Brain microvascular endothelial cell (primary cell): ENCODE measurements at regions not wholly inside any gene's neighbourhood (a gene's known extent, or its start where the extent isn't known, plus 50 kb on each side); places are given as distances from the start of the nearest gene placed in this dataset.

ENCODE experiments used
- DNase-seq: peaks from one replicate; pipeline ENCODE4 v3.0.0-alpha.2; 2020
- H3K27ac ChIP-seq: fragments of 250-450 bp; sonication (Bioruptor Pico); 2 replicates; pipeline ENCODE4 v1.5.1; 2020; ENCODE audit warnings: mild to moderate bottlenecking, moderate library complexity
- H3K27me3 ChIP-seq: fragments of 250-450 bp; sonication (Bioruptor Pico); replicated peaks from 2 replicates; pipeline ENCODE4 v1.5.1; 2020; ENCODE audit warnings: mild to moderate bottlenecking
- H3K36me3 ChIP-seq: fragments of 250-450 bp; sonication (Bioruptor Pico); replicated peaks from 2 replicates; pipeline ENCODE4 v1.5.1; 2020; ENCODE audit warnings: mild to moderate bottlenecking
- H3K4me3 ChIP-seq: 2 replicates; pipeline ENCODE4 v1.5.1; 2011; ENCODE audit warnings: low read depth, mild to moderate bottlenecking, control low read depth, low read length, moderate library complexity
- in situ Hi-C: cut with HindIII; loops from 2 replicates; pipeline ENCODE4 v1.10.0; 2017; ENCODE audit warnings: low sequenced_read_pairs, low pct_ligation_motif_present
- TF ChIP-seq, protein P1 (sequence below): IDR thresholded peaks from 2 replicates; pipeline ENCODE4 v1.5.1; 2011; ENCODE audit warnings: low read depth, mild to moderate bottlenecking, moderate library complexity, low read length, control low read depth, inconsistent platforms; ENCODE audit errors: missing control alignments

DNA sequence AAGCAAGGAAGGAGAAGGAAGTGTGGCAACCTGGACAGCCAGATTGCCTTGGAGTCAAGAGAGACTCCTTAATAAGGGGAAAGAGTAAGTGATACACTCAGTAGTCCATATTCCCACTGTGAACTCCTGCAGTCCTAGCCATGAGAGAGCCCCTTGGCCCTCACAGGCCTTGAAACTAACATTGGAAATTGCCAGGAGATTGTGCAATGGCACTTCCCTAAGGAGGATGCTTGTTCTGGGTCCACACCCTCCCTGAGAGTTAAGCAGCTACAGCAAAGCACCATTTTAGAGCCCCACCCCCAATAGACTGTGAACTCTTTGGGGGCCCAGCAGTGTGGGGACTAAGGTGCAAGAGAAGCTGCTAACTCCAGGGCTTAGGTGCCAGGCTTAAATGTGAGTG lies 367.7 kb upstream of the CAMK1G start:
- no peak overlapping the region for H3K4me3 ChIP-seq
- H3K27ac ChIP-seq: no peak overlapping the region
- TF ChIP-seq, protein P1, sequence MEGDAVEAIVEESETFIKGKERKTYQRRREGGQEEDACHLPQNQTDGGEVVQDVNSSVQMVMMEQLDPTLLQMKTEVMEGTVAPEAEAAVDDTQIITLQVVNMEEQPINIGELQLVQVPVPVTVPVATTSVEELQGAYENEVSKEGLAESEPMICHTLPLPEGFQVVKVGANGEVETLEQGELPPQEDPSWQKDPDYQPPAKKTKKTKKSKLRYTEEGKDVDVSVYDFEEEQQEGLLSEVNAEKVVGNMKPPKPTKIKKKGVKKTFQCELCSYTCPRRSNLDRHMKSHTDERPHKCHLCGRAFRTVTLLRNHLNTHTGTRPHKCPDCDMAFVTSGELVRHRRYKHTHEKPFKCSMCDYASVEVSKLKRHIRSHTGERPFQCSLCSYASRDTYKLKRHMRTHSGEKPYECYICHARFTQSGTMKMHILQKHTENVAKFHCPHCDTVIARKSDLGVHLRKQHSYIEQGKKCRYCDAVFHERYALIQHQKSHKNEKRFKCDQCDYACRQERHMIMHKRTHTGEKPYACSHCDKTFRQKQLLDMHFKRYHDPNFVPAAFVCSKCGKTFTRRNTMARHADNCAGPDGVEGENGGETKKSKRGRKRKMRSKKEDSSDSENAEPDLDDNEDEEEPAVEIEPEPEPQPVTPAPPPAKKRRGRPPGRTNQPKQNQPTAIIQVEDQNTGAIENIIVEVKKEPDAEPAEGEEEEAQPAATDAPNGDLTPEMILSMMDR: no peak
- in situ Hi-C loops: no loop called here
- H3K27me3 ChIP-seq: no peaks in the 10 kb centered on the region
- DNase-seq: no peak
- H3K36me3 ChIP-seq: no peaks in the 10 kb centered on the region

DNA sequence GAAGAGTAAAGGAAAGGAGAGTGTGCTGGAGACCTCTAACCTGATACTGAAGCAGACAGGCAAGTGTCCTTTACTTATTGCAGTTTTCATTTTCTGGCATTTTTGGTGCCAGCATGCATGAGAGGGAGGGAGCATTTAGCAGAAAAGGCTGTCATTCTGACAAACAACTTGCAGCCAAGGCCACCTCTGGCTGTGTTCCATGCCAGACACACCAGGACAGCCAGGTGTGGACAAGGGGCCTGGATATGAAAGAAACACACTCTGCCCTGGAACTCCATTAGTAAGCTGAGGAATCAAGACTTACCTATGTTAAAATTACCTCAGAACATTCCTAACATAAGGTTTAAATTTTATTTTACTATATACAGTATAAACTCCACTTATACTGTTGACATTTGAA lies 365.4 kb upstream of the CAMK1G start:
- Histone ChIP-seq H3K4me3 (no peak overlapping the region), H3K36me3 (no peaks in the 10 kb centered on the region), H3K27ac (no peak overlapping the region), H3K27me3 (no peaks in the 10 kb centered on the region)
- TF ChIP-seq, protein P1: no peak
- no peak for DNase-seq
- in situ Hi-C loops: no loop called here

DNA sequence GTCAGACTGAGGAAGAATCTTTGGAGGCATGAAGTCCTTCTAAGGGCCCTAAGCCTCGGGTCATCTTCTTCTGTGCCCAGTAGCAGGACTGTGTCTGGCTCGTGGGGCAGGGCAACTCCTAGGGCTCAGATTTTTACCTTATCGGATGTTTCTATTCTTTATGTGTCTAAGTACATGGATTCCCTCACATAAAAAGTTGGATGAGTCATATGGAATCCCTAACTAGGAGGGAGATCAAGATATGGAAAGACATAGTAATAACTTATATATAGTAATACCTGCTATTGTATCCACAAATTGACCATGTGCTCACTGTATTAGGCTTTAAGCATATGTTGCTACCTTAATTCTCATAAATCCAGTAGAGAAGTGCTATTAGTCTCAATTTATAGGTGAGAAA lies 364.5 kb upstream of the CAMK1G start:
- in situ Hi-C loops: no loop called here
- TF ChIP-seq, protein P1: no peak

DNA sequence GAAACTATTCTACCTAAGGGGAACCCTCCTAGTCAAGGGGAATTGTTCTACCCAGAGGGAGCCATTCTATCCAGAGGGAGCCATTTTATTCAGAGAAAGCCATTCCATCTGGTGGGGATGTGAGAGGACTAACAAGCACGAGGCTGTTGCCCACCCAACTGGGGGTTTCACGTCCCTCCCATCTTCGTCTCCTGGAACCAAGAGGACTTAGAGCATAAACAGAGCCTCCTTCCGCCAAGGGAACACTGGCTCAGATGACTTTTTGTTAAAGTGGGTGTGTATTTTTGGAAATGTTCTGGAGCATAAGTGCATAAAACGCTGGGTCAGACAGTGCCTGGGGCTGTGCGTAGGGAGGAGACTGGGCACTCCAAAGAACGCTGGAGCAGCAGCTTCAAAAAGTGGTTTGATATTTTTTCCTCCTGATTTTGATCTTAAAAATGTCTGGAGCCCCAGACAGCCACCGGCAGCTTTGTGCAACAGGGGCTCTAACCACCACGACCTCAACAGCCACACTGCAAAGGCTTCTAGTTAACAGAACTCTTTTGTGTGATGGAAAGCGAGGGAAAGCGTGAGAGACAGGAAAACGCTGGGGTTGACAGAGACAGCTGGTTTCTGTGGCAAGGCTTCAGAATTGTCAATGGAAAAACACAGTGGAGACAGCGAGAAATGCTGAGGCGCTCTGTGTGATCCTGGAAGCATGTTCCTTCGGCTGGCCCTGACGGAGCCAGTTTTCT lies 363.6 kb upstream of the CAMK1G start:
- in situ Hi-C loops: no loop called here
- Histone ChIP-seq H3K27ac (no peak overlapping the region), H3K27me3 (no peaks in the 10 kb centered on the region)

More for the DNA sequence above, 364.5 kb upstream of the CAMK1G start:
- H3K36me3 ChIP-seq: no peaks in the 10 kb centered on the region
- H3K4me3 ChIP-seq: no peak overlapping the region
- H3K27ac ChIP-seq: no peak overlapping the region
- H3K27me3 ChIP-seq: no peaks in the 10 kb centered on the region
- DNase-seq: no peak

DNA sequence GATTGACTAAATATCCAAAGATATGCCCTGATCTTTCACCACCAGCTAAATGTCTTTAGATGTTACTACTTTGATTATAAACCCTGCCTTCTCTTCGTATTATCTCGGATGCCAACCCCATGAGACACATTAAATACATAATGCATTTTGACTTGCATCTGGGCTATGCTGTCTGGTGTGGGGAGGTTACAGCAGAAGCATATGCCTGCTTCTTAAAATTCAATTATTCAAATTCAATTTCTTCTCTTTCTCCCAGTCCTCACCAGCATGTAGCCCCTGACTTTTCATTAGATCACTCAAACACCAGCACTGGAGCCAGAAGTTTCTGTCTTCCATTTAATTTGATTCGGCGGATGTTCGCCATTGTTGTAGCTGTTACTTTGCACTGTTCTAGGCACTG lies 360.7 kb upstream of the CAMK1G start:
- no peak for DNase-seq
- Histone ChIP-seq H3K27me3 (no peaks in the 10 kb centered on the region), H3K27ac (no peak overlapping the region), H3K36me3 (no peaks in the 10 kb centered on the region), H3K4me3 (no peak overlapping the region)
- in situ Hi-C loops: no loop called here
- TF ChIP-seq, protein P1: no peak

More for the DNA sequence above, 363.6 kb upstream of the CAMK1G start:
- Histone ChIP-seq H3K36me3 (no peaks in the 10 kb centered on the region), H3K4me3 (no peak overlapping the region)
- TF ChIP-seq, protein P1: no peak
- no peak for DNase-seq

DNA sequence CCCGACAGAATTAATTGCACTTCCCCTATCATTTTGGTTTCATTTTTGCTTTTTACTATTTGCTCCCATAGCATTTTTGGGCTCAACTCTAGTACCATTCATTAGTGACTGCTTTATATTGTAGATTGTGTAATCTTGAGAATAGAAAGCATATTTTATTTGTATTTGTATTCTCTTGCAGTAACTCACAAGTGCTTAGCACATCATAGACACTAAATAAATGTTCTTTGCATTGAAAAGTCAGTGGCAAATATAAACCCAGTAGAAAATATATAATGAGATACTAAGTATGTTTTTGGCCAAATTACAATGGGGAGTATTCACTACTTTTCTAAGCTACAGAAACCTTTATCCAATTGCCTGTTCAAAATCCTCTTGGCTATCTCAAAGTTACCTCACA lies 359.7 kb upstream of the CAMK1G start:
- TF ChIP-seq, protein P1: no peak
- Histone ChIP-seq H3K36me3 (no peaks in the 10 kb centered on the region), H3K4me3 (no peak overlapping the region), H3K27ac (no peak overlapping the region), H3K27me3 (no peaks in the 10 kb centered on the region)
- in situ Hi-C loops: no loop called here
- DNase-seq: no peak
